ENCODE measurements at regions not wholly inside any gene's neighbourhood (a gene's known extent, or its start where the extent isn't known, plus 50 kb on each side); places are given as distances from the start of the nearest gene placed in this dataset.
"Not testable (repeated sequence)": the region's sequence is repeated elsewhere in the genome, so short reads cannot be mapped to it uniquely, and the experiment has no call there.

DNA sequence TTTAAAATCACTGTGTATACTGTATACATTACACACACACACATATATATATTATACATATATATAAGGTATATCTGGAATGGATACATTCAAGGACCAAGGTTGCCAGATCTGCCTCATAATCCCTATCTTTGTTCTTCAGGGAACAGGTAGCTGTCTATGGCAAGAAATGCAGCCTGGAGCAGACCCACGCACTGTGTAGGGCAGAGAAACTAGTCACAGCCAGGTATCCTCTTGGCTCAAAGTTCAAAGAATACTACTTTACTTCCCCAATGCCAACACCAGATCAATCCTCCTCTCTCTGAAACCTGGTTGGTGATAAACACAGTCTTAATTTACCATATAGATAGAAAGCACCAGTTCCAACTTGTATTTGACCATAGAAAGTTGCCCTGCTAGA lies 313.6 kb downstream of the PRELID2 start:
- no peak for TF ChIP-seq POLR2A (IDR thresholded peaks at IDR 0.05; ENCODE audit: low read length)
- no peak for TF ChIP-seq GATA1 (IDR thresholded peaks at IDR 0.05; ENCODE audit: low read depth, low read length)
- no peak for DNase-seq

DNA sequence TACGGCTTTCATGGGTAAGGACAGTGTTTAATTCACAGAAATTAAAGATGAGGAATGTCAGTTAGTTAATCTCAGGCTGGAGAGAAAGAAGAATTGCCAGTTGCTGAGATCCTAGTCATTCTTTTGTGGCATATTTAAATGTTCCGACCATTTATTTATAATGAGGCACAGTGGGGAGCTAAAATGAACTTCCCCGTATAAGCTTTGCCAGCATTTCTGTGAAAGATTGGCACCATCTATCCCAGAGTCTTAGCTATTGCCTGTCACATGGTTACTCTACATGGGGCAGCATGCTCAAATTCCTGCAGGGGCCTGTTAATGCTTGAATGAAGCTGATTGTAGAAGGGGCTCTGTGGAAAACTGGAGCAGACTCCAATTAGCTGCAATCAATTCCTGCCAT lies 314.1 kb downstream of the PRELID2 start:
- no peak for TF ChIP-seq GATA1 (IDR thresholded peaks at IDR 0.05; ENCODE audit: low read depth, low read length)
- TF ChIP-seq POLR2A (IDR thresholded peaks at IDR 0.05; ENCODE audit: low read length): no peak
- no peak for DNase-seq

DNA sequence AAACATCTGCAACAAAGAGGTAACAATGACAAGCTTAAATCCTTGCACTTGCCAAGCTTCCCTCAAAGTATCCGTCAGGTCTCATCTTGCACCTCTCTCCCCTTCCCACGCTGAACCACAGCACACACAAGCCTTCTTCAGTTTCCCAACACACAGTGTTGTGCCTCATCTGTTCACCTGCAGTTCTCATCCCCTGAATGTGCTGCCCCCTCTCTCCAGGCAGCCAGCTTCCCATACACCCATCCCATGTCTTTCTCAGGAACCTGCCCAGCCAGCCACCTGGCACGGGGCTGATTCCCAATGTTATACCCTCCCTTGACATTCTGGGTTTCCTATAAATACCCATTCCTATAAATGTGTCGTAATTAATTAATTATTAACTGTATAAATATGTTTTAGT lies 314.8 kb downstream of the PRELID2 start:
- TF ChIP-seq POLR2A (IDR thresholded peaks at IDR 0.05; ENCODE audit: low read length) (no peak), GATA1 (IDR thresholded peaks at IDR 0.05; ENCODE audit: low read depth, low read length) (no peak)

DNA sequence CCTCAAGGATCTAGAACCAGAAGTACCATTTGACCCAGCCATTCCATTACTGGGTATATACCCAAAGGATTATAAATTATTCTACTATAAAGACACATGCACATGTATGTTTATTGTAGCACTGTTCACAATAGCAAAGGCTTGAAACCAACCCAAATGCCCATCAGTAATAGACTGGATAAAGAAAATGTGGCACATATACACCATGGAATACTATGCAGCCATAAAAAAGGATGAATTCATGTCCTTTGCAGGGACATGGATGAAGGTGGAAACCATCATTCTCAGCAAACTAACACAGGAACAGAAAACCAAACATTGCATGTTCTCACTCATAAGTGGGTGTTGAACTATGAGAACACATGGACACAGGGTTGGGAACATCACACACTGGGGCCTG lies 317.6 kb downstream of the PRELID2 start:
- DNase-seq: not testable (repeated sequence)

More for the DNA sequence above, 314.8 kb downstream of the PRELID2 start:
- no peak for DNase-seq

DNA sequence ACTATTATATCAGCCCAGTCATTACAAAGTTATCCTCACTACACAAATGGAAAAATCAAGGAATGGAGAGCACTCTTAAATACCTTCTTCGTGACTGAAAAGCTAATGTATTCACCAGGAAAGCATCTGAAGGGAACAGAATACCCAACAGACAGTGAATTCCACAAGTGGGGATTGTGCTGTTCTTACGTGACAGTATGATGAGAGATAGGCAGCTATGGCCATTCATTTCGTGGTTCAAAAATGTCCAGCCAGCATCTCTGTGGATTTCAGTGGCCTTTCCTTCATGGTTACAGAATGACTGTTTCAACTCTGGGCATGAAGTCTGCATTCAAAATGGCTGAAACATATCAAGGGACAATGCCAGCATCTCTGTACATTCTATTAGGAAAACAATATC lies 323.8 kb downstream of the PRELID2 start:
- TF ChIP-seq POLR2A (IDR thresholded peaks at IDR 0.05; ENCODE audit: low read length): no peak
- TF ChIP-seq GATA1 (IDR thresholded peaks at IDR 0.05; ENCODE audit: low read depth, low read length): no peak
- no peak for DNase-seq

DNA sequence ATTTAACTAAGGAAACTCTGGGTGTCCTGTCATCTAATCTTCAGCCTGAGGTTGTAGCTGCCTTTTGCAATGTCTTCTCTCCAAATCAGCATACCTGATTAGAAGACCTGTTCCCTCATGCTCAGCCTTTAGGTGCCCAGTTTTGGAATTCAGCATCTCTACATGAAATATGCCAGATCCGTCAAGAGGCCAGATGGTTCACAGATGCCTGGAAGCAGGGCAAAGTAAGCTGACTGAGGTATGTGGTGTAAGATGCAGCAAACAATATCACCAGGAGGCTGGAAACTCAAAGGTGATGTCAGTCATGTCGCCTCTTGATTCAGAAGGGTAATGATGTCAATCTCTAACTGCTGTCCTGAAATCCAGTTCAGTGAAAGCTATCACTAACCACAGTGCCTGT lies 324.4 kb downstream of the PRELID2 start:
- no peak for DNase-seq
- no peak for TF ChIP-seq GATA1 (IDR thresholded peaks at IDR 0.05; ENCODE audit: low read depth, low read length)
- TF ChIP-seq POLR2A (IDR thresholded peaks at IDR 0.05; ENCODE audit: low read length): no peak

DNA sequence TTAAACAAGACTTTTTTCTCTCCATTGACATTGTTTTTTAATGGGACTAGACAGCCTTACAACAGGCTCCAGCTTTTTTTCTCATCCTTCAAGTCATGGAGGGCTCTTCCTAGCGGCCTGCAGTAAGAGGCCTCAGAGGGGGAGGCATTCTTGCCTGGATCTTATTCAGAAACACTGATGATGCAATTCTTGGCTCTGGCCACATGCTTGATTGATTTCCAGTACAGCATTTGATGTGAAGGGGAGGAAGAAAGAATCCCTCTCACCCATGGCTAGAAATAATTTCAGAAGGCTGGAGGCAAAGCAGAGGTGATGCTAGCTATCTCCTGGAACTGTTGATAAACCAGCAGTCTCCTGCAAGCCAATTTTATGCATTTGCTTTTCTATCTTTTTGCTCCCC lies 324.8 kb downstream of the PRELID2 start:
- no peak for TF ChIP-seq GATA1 (IDR thresholded peaks at IDR 0.05; ENCODE audit: low read depth, low read length)
- TF ChIP-seq POLR2A (IDR thresholded peaks at IDR 0.05; ENCODE audit: low read length): no peak
- no peak for DNase-seq

DNA sequence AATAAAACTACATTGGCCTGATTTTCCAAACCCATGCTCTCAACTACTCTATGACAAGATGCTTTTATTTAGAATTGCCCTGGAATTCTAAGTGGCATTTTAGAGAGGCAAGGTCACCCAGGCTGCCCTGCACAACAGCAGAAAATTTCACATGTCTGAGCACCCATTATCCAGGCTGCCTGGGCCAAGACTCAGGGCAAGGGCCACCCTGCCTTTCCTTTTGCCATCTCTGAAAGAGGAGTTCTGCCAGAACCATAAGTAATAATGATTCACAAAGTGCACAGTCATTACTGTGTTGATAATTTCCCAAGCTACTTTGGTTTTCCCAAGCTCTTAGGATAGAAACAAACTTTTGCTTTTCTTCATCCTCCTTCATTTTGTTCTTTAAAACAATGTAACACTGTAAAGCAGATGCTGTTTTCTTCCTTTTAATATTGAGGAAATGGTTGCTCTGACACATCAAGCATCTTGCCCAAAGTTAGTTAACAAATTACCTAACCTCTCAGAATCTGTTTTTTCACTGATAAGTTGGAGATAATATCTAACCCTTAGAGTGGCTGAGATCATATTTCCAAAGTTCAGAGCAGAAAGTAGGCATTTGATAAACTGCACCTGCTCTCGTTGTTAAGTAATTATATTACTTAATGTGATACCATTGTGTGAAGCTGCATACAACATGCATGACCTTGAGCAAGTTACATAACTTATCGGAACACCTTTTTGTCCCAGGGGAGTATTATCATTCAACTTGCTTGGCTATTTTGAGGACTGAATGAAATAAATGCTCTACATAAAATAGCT lies 325.6 kb downstream of the PRELID2 start:
- TF ChIP-seq GATA1 (IDR thresholded peaks at IDR 0.05; ENCODE audit: low read depth, low read length) (no peak), POLR2A (IDR thresholded peaks at IDR 0.05; ENCODE audit: low read length) (no peak)
- DNase-seq: no peak

DNA sequence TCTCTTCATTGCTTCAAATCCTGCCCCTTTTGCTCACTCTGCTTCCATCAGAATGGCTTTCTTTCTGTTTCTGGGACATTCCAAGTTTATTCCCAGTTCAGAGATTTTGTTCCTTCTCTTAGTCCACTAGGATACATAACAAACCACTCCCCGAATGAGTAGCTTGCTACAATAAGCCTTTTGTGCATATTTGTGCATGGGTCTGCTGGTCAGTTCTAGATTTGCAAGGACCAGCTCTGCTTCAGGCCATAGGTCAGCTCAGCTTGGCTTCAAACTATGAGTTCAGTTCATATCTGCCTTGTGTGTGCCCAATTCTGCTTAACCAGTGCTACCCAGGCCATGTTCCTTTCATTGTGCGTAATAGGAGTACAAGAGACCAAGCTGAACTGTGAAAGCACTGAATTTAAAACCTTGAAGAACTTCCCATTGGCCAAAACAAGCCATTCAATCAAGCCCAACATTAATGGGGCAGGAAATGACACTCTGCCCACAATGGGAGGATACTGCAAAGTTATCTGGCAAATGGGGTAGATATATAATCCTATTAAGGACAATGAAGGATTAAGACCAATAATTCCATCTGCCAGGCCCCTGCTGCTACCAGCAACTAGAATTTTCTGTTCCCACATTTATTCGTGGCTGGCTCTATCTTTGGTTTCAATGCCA lies 328.8 kb downstream of the PRELID2 start:
- TF ChIP-seq GATA1 (IDR thresholded peaks at IDR 0.05; ENCODE audit: low read depth, low read length) (no peak), POLR2A (IDR thresholded peaks at IDR 0.05; ENCODE audit: low read length) (no peak)
- DNase-seq: no peak

DNA sequence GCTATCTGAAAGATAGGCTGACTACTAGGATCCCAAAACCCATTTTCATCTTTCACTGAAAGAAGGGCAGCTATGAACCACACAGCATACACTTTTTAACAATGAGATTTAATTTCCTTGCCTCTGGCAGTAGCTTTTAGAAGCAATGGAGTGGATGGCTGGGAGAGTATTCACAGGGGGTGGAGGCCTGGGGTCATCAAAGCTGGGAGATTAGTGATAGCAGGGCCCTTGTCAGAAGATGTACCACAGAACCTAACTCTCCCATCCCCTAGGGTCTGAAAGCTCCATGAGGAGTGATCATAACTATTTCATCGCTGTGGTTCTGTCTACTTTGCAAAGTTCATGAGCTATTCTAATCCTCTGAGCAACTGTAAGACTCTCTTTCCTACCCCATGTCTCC lies 332.2 kb downstream of the PRELID2 start:
- no peak for DNase-seq
- no peak for TF ChIP-seq GATA1 (IDR thresholded peaks at IDR 0.05; ENCODE audit: low read depth, low read length)
- no peak for TF ChIP-seq POLR2A (IDR thresholded peaks at IDR 0.05; ENCODE audit: low read length)

DNA sequence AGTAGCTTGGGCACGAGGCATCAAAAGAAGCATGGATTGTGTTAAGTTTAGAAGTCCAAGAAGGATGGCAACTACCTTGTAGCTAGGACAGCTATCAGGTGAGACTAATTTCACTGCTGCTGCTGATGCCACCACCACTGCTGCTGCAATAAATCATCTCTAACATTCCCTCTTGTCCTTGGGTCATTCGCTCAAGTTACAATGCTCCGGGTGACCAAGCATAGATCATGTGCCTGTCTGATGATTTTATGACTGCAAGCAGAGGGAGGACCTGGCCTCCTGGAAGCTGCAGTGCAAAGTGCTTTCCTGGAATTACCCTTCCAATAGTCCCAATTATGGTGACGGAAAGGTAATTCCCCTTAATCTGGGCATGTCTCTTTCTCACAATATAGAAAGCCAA lies 334.4 kb downstream of the PRELID2 start:
- TF ChIP-seq POLR2A (IDR thresholded peaks at IDR 0.05; ENCODE audit: low read length): no peak
- TF ChIP-seq GATA1 (IDR thresholded peaks at IDR 0.05; ENCODE audit: low read depth, low read length): no peak
- no peak for DNase-seq

DNA sequence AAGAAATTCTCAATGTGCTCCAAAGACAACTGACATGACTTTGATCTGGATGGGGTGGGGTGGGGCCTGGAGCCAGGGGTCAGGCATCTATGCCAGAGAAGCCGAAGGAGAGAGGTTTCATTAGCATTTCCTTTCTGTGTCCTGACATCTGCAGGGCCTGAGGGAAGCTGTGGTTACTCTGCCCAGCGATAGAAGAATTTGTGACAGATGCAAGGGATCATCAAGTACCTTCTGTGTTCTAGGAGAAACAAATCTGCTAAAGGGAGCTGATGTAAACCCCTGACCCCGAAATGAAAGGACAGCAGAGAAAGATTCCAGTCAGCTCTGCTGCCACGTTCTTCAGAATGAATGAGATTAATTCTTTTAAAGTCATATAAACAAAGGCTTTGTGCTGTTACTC lies 335.7 kb downstream of the PRELID2 start:
- TF ChIP-seq GATA1 (IDR thresholded peaks at IDR 0.05; ENCODE audit: low read depth, low read length): no peak
- no peak for TF ChIP-seq POLR2A (IDR thresholded peaks at IDR 0.05; ENCODE audit: low read length)
- DNase-seq: no peak

DNA sequence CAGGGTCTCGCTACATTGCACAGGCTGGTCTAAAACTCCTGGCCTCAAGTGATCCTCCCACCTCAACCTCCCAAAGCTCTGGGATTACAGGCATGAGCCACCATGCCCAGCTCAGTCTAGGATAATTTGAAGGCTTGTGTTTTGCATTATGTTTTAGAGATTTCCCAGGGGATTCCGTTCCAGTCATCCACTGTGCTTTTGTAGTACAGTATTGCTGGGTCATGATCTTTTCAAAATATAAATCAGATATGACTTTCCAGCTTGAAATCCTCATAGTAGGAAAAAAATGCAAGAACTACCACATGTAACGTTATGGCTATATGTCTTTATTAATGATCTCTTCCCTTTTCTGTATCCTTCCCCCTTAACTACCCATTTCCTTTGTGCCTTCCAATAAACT lies 338.1 kb downstream of the PRELID2 start:
- TF ChIP-seq POLR2A (IDR thresholded peaks at IDR 0.05; ENCODE audit: low read length): no peak
- TF ChIP-seq GATA1 (IDR thresholded peaks at IDR 0.05; ENCODE audit: low read depth, low read length): no peak
- no peak for DNase-seq

DNA sequence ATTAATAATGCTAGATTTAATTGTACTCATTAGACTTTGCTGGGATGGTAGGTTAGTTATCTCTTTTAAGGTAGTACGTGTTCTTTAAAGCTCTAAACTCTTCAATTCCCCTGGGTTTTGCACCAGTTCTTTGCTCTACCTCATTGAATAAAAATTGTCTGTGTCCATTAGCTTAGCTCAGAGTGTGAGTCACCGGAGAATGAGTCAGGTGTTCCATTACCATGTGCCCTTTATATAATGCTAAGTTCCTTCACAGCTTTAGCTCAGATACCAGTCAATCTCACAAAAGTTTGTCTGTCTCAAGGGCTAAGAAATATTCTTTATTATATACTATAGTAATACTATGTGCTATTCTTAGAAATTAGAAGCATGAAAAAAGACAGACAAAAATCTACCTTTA lies 339.4 kb downstream of the PRELID2 start:
- DNase-seq: peak in 1 of 2 experiments; percentile 21
- no peak for TF ChIP-seq POLR2A (IDR thresholded peaks at IDR 0.05; ENCODE audit: low read length)
- no peak for TF ChIP-seq GATA1 (IDR thresholded peaks at IDR 0.05; ENCODE audit: low read depth, low read length)

DNA sequence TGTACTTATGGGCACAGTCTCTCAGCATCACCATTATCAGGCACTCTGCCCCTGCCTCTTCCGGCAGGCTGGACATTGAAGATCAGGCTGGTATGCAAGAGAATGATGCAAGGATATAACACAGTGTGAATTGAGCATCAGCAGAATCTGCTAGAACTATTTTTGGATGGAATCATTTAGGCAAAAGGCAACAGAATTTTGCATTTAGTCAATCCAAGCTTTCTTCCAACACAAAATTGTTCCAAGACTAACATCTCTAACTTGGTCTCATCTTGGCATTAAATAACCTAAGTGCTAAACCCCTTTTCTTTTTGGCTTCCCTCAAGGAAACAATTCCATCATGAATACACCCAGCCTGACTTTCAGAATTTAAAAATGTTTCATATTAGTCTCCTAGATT lies 339.9 kb downstream of the PRELID2 start:
- DNase-seq: no peak

More for the DNA sequence above, 339.9 kb downstream of the PRELID2 start:
- no peak for TF ChIP-seq POLR2A (IDR thresholded peaks at IDR 0.05; ENCODE audit: low read length)
